RWPE1 (cell line): ENCODE measurements at regions not wholly inside any gene's neighbourhood (a gene's known extent, or its start where the extent isn't known, plus 50 kb on each side); places are given as distances from the start of the nearest gene placed in this dataset.

Experiments
- CTCF ChIA-PET: fragments of 350-600 bp; sonication (Branson Sonifier 250); formaldehyde crosslinking; extraction: SDS; loops from one replicate; lab custom pipeline; 2021; lab: Yijun Ruan, JAX
- POLR2A ChIA-PET: fragments of 400-600 bp; formaldehyde crosslinking; extraction: SDS; loops from one replicate; lab custom pipeline; 2020; ENCODE audit warnings: antibody characterized with exemption; ENCODE audit not compliant: low non-redundant PET; lab: Yijun Ruan, JAX
- DNase-seq: peaks from one replicate; pipeline ENCODE4 v3.0.0; 2012; ENCODE audit warnings: low spot score
- H3K27ac ChIP-seq: fragments of 450-650 bp; 2 replicates; pipeline ENCODE4 v1.5.1; 2017
- CTCF ChIP-seq: fragments of 450-650 bp; conservative IDR thresholded peaks from 2 replicates; pipeline ENCODE4 v1.5.1; 2017; ENCODE audit warnings: low read depth, mild to moderate bottlenecking

GRCh38 chr13:111866731-111867245 lies 200.2 kb upstream of the SOX1 start:
- ChIA-PET CTCF (interaction anchor here (0.6 kb wide), 2 partner anchors 180 to 233 kb away, joined by 3 read pairs; no protein-coding TSS in a partner anchor), POLR2A (no interaction called here)
- no peak for TF ChIP-seq CTCF
- DNase-seq, result no peak
- H3K27ac ChIP-seq, result no peak overlapping the region

- no peak overlapping the region for H3K27ac ChIP-seq
- ChIA-PET CTCF (interaction anchor here (0.6 kb wide), 2 partner anchors 179 to 243 kb away, joined by 3 read pairs; no protein-coding TSS in a partner anchor), POLR2A (no interaction called here)
- no peak for TF ChIP-seq CTCF
- no peak for DNase-seq
These were observed 199.3 kb upstream of the SOX1 start for GRCh38 chr13:111867657-111868056.

DNA sequence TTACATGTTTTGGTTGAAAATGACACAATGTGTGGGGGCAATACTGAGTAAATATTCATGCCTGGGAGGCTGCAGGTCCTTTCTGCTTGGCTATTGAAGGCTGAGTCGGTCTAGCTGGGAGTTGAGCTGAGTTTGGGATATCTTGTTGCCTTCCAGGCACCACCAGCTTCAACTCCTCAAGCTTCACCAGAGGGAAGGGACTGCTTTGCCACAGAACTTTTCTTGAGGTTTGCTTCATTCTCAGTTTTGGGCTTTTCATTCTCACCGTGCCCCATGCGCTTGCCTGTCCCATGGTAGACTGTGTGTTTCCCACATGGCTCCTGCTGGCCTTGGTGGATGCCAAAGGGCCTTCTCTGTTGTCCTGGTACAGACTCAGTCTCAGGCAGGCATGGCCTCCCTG lies 198.2 kb upstream of the SOX1 start:
- H3K27ac ChIP-seq, result no peak overlapping the region
- no peak for DNase-seq
- TF ChIP-seq CTCF, result no peak
- ChIA-PET CTCF (no interaction called here), POLR2A (no interaction called here)

DNA sequence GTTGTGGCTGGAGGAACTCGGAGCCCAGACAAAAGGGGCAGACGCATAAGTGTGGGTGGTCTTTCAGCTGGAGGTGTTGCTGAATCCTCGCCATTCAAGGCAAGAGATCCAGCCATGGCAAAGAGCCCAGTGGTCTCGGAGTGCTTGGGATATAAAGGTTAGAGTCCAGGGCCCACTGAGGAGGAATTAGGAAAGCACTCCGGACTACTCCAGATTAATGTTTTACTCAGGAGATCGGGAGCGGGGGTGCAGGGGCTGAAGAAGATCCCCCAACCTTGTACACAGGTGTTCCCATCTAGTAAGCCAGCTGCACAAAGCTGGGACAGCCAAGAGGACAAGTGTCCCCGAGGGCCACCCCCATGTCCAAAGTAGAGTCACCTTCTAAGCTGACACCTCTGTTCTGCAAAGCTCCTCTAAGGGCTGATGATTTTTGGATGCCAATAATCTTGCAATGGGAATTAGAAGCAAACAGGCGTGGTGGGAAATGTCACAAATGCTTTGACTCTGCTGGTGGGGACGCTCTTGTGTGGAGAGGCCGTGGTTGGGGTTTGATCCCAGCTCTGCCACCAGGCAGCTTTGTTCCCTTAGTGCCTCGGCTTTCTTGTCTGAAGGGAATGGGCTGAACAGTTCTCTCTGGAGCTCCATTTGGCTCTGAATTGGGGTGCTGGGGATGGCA lies 194.3 kb upstream of the SOX1 start:
- POLR2A ChIA-PET, result no interaction called here
- CTCF ChIA-PET, result no interaction called here
- no peak for DNase-seq
- H3K27ac ChIP-seq, result no peak overlapping the region
- no peak for TF ChIP-seq CTCF

GRCh38 chr13:111873676-111874178 lies 193.2 kb upstream of the SOX1 start:
- no peak overlapping the region for H3K27ac ChIP-seq
- CTCF ChIA-PET, result no interaction called here
- no peak for TF ChIP-seq CTCF
- DNase-seq, result no peak
- POLR2A ChIA-PET, result no interaction called here

GRCh38 chr13:111874981-111875380 lies 192.0 kb upstream of the SOX1 start:
- TF ChIP-seq CTCF, result no peak
- no peak overlapping the region for H3K27ac ChIP-seq
- no peak for DNase-seq
- POLR2A ChIA-PET, result no interaction called here
- CTCF ChIA-PET, result no interaction called here
